GM12878 (cell line): ENCODE measurements at regions not wholly inside any gene's neighbourhood (a gene's known extent, or its start where the extent isn't known, plus 50 kb on each side); places are given as distances from the start of the nearest gene placed in this dataset.

Experiments used
- ATAC-seq: fragments of 200-7000 bp; cut with Tn5 transposase; 3 replicates; pipeline ENCODE4 v1.9.1; 2020; ENCODE audit warnings: mild to moderate bottlenecking, moderate library complexity
- BruUV-seq: library from RNA; stranded (reverse); fragments of 400-500 nt; replicated peaks from 2 replicates; lab custom pipeline; 2021; lab: Mats Ljungman, UMichigan
- CTCF ChIA-PET: fragments of 300-600 bp; sonication (Branson Sonifier 250); formaldehyde crosslinking; extraction: SDS; loops from one replicate; lab custom pipeline; 2021; ENCODE audit warnings: inconsistent platforms; lab: Yijun Ruan, JAX
- POLR2A ChIA-PET: fragments of 350-600 bp; formaldehyde crosslinking; extraction: SDS; loops from one replicate; lab custom pipeline; 2021; ENCODE audit warnings: inconsistent platforms; lab: Charles Lee
- RAD21 ChIA-PET: fragments of 300-600 bp; sonication (Branson Sonifier 250); formaldehyde crosslinking; loops from one replicate; lab custom pipeline; 2023; ENCODE audit warnings: antibody characterized with exemption; ENCODE audit not compliant: unreplicated experiment; lab: Charles Lee
- SMC1A ChIA-PET: fragments of 300-600 bp; sonication (Branson Sonifier 250); formaldehyde crosslinking; loops from one replicate; lab custom pipeline; 2023; ENCODE audit not compliant: unreplicated experiment, uncharacterized antibody; lab: Charles Lee
- DNase-seq: peaks from one replicate; pipeline ENCODE4 v3.0.0-alpha.2; 2011; ENCODE audit warnings: low read depth, low spot score
- FAIRE-seq: peaks from 3 replicates; lab custom pipeline; 2011; peaks lifted over from hg19 to GRCh38; lab: Jason Lieb, UNC
- H2AFZ ChIP-seq: 2 replicates; pipeline ENCODE4 v1.6.0; 2011; ENCODE audit warnings: low read depth, low read length, control low read depth; ENCODE audit not compliant: control insufficient read depth
- H3K27ac ChIP-seq: 2 replicates; pipeline ENCODE4 v1.5.1; 2011; ENCODE audit warnings: control low read depth; ENCODE audit not compliant: control insufficient read depth, insufficient read depth
- H3K27me3 ChIP-seq, 2 experiments: replicated peaks in 1 of 2; 2 replicates each; pipeline versions ENCODE4 v1.6.0 to v1.6.1; 2011; ENCODE audit warnings: low read length in 1 of 2; ENCODE audit not compliant: control insufficient read depth in 2 of 2, insufficient read depth in 2 of 2
- H3K36me3 ChIP-seq, 2 experiments: 2 replicates each; pipeline ENCODE4 v1.5.1; 2011; ENCODE audit warnings: low read length in 1 of 2; ENCODE audit not compliant: control insufficient read depth in 2 of 2, insufficient read depth in 2 of 2
- H3K4me1 ChIP-seq: 2 replicates; pipeline ENCODE4 v1.6.1; 2011; ENCODE audit warnings: mild to moderate bottlenecking, low read length, moderate library complexity, mixed read lengths; ENCODE audit not compliant: control insufficient read depth, insufficient read depth
- H3K4me2 ChIP-seq: 2 replicates; pipeline ENCODE4 v1.6.0; 2011; ENCODE audit warnings: control low read depth; ENCODE audit not compliant: control insufficient read depth, insufficient read depth
- H3K4me3 ChIP-seq: fragments of 200-600 bp; sonication (generic); 2 replicates; pipeline ENCODE4 v1.5.1; 2016
- H3K79me2 ChIP-seq: 2 replicates; pipeline ENCODE4 v1.6.0; 2011; ENCODE audit warnings: low read length; ENCODE audit not compliant: control insufficient read depth, insufficient read depth
- H3K9ac ChIP-seq: 2 replicates; pipeline ENCODE4 v1.8.0; 2011; ENCODE audit warnings: low read length, control low read depth, mixed read lengths; ENCODE audit not compliant: control insufficient read depth, insufficient read depth
- H3K9me3 ChIP-seq: replicated peaks from 3 replicates; pipeline ENCODE4 v1.5.1; 2011; ENCODE audit warnings: mild to moderate bottlenecking, low read length; ENCODE audit not compliant: control insufficient read depth, insufficient read depth
- H4K20me1 ChIP-seq: 2 replicates; pipeline ENCODE4 v1.6.0; 2011; ENCODE audit not compliant: control insufficient read depth, insufficient read depth
- BCLAF1 ChIP-seq: fragments of 450-650 bp; IDR thresholded peaks from 2 replicates; pipeline ENCODE4 v1.6.1; 2017; ENCODE audit warnings: antibody characterized with exemption, mild to moderate bottlenecking, moderate library complexity
- ELK1 ChIP-seq: IDR thresholded peaks from 2 replicates; pipeline ENCODE4 v1.6.1; 2012; ENCODE audit warnings: low read depth, low read length, improper control_type of control experiment
- JUNB ChIP-seq: IDR thresholded peaks from 2 replicates; pipeline ENCODE4 v1.6.1; 2016; ENCODE audit warnings: antibody characterized with exemption, mild to moderate bottlenecking
- NR2C1 ChIP-seq: fragments of 450-650 bp; IDR thresholded peaks from 2 replicates; pipeline ENCODE4 v1.6.1; 2017; ENCODE audit warnings: antibody characterized with exemption, mild to moderate bottlenecking, moderate library complexity
- POLR2A ChIP-seq: IDR thresholded peaks from 2 replicates; pipeline ENCODE4 v1.6.1; 2011; ENCODE audit warnings: low read depth, mild to moderate bottlenecking, low read length
- RAD21 ChIP-seq: IDR thresholded peaks from 2 replicates; pipeline ENCODE4 v1.6.1; 2011; ENCODE audit warnings: mild to moderate bottlenecking, low read depth, low read length, moderate library complexity; ENCODE audit not compliant: insufficient read depth
- RUNX3 ChIP-seq: IDR thresholded peaks from 2 replicates; pipeline ENCODE4 v1.6.1; 2012; ENCODE audit warnings: low read length, inconsistent platforms
- SMC3 ChIP-seq: IDR thresholded peaks from 2 replicates; pipeline ENCODE4 v1.6.1; 2011; ENCODE audit warnings: low read length, improper control_type of control experiment, borderline replicate concordance
- SUZ12 ChIP-seq: fragments of 200-600 bp; sonication (generic); IDR thresholded peaks from one replicate; pipeline ENCODE4 v1.6.1; 2018; ENCODE audit warnings: antibody characterized with exemption, mild to moderate bottlenecking; ENCODE audit not compliant: unreplicated experiment
- USF2 ChIP-seq: IDR thresholded peaks from 2 replicates; pipeline ENCODE4 v1.6.1; 2011; ENCODE audit warnings: low read depth, low read length, improper control_type of control experiment, borderline replicate concordance
- ZBTB33 ChIP-seq: fragments of 450-650 bp; IDR thresholded peaks from 2 replicates; pipeline ENCODE4 v1.6.1; 2017; ENCODE audit warnings: mild to moderate bottlenecking
- ZNF687 ChIP-seq: fragments of 450-650 bp; IDR thresholded peaks from 2 replicates; pipeline ENCODE4 v1.6.1; 2017; ENCODE audit warnings: mild to moderate bottlenecking, moderate library complexity
- WGBS: methylation state at CpG from one replicate; pipeline ENCODE4 v1.1.6; 2016; ENCODE audit warnings: low lambda C conversion rate; ENCODE audit not compliant: insufficient replicate concordance, insufficient coverage; ENCODE audit errors: missing lambda C conversion rate; 5-methylcytosine and 5-hydroxymethylcytosine counted together
- in situ Hi-C: fragments of 300-500 bp; cut with MboI; formaldehyde crosslinking; loops from 9 replicates; pipeline ENCODE4 v1.14.3; 2018; ENCODE audit warnings: mixed read lengths
- intact Hi-C: fragments of 100-400 bp; cut with micrococcal nuclease; formaldehyde crosslinking; loops from one replicate; pipeline ENCODE4 v1.14.2; 2022; ENCODE audit not compliant: unreplicated experiment

GRCh38 chr22:19658967-19659804, 55.1 kb upstream of the SEPTIN5 start:
- Histone ChIP-seq H2AFZ (no peak overlapping the region), H3K9ac (no peak overlapping the region), H4K20me1 (no peaks in the 10 kb centered on the region), H3K79me2 (no peaks in the 10 kb centered on the region), H3K4me2 (no peak overlapping the region), H3K4me1 (no peaks in the 10 kb centered on the region), H3K9me3 (no peaks in the 10 kb centered on the region), H3K27ac (no peak overlapping the region), H3K27me3 (no peaks in the 10 kb centered on the region; a peak in 1 of 4 replicates), H3K36me3 (no peaks in the 10 kb centered on the region), H3K4me3 (no peak overlapping the region)
- CTCF ChIA-PET: no interaction called here
- BruUV-seq: no TSS peak
- FAIRE-seq: no peak
- no peak for DNase-seq
- in situ Hi-C loops: no loop called here
- POLR2A ChIA-PET: no interaction called here
- intact Hi-C loops: no loop called here
- no peak for ATAC-seq
- RAD21 ChIA-PET: no interaction called here
- SMC1A ChIA-PET: no interaction called here
- 49% methylated on average over 8 of the region's 8 CpGs for WGBS
- TF ChIP-seq USF2 (no peak), ZNF687 (no peak), RUNX3 (no peak), JUNB (no peak), ELK1 (no peak), BCLAF1 (no peak), NR2C1 (no peak), POLR2A (no peak), RAD21 (no peak), SMC3 (no peak), ZBTB33 (no peak), SUZ12 (no peak)
